CD4-positive, alpha-beta T cell treated with Interferon gamma for 1 hour (primary cell): ENCODE measurements at regions not wholly inside any gene's neighbourhood (a gene's known extent, or its start where the extent isn't known, plus 50 kb on each side); places are given as distances from the start of the nearest gene placed in this dataset.

Experiments
- DNase-seq: peaks from one replicate; pipeline ENCODE4 v3.0.0-alpha.2; 2020

DNA sequence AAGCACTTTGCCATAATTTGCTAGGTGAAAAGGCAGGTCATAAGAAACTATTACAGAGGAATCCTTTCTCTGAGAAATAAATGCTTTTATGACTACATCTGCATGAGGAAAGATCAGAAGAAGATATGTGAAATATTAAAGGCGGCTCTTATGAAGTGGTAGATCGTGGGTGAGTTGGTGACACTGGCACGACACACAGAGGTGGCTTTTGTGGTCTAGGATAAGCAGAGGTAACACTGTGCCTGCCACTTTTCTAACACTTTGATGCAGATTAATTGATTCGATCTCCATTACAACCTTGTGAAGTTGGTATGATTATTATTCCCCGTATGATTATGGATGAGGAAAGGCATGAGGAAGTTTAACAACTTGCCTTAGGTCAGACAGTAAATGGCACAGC, 60.0 kb upstream of the ELK3 start:
- DNase-seq = no peak

DNA sequence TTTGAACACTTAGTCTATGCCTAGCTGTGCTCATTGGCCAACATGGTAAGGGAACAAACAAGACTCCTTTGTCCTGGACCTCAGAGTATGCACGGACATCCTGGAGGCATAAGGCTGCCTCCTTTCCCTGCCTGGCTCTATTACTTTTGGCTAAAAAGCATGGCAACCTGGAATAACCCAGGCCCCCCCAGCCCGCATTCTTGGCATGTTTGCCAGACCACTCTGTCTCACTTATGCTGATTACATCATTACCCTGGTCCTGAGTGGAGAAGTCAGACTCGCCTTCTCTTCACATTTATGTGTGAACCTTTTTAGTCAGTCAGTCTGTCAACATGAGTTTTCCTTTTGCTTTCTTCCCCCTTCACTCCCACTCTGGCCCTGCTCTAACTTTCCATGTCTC, 58.0 kb upstream of the ELK3 start:
- no peak for DNase-seq

DNA sequence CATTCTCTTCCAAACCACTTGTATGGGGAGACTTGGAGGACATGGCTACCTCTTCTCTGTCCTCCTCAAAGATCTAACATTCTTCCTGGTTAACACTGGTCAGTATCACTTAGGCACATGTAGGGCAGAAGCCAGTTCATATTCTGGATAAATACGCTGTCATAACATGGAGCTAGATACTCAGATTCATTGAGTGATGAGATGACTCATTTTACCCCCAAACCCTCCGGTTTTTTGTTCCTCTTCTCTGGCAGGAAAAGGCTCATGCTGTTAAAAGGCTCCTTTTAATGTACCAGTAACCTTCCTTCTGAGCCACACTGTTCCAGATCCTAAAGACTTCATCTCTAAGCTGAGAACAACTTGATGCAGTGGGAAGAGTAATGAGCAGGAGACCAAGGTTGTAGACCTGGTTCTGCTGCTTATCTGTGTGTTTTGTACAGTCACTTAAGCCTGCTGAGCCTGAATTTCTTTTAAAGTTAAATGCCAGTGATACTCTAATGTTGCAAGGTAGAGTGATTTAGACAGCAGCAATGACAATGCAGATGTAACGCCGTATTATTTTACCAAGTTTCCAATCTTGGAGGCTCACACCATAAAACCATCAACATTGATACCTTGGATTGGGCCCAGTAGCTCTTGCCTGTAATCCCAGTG, 57.3 kb upstream of the ELK3 start:
- DNase-seq = no peak

DNA sequence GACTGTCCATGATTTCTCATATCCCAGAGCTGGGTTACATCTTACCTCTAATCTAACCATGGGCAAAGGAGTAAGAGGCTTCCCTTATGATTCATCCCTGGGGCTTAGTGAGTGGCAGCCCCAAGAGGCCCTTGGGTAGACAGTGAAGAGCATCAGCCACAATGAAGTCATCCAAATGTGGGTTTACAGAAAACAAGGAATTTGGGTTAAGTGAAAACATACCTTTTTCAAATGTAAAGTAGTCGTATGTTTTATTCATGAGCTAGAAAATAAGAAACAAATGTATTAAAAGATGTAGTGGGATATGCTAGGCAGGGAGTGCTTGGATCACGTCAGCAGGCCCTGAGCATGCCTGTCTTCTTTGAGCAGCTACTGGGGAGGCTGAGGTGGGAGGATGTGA, 54.0 kb upstream of the ELK3 start:
- no peak for DNase-seq

DNA sequence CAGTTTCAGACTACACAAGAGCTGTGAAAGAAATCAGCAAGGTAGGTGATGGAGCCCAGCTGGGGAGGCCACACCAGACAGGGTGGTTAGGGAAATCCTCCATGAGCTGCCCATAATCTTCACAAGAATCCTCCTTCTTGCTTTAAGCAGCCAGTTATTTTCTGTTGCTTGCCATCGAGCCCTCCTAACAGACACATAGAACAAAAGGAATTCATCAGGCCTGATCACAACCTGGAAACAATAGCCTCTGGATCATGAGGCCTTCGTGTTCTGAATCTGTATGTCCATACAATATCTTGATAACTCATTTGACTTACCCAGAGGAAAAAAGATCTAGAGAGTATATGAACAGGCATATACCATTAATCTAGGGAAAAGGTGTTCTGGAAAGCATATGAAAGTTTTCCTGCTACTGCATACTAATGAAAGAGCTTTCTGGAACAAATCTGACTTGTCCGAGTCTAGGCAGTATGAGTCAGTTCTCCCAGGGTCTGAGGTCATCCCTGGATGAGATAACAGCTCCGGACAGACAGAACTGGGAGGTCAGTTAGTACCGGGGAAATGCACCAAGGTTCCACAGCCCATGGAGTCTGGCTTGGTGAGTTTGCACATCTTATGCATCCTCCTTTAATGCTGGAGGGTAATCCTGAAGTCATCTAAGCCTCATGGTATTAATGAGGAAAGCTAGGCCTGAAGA, 52.8 kb upstream of the ELK3 start:
- no peak for DNase-seq

DNA sequence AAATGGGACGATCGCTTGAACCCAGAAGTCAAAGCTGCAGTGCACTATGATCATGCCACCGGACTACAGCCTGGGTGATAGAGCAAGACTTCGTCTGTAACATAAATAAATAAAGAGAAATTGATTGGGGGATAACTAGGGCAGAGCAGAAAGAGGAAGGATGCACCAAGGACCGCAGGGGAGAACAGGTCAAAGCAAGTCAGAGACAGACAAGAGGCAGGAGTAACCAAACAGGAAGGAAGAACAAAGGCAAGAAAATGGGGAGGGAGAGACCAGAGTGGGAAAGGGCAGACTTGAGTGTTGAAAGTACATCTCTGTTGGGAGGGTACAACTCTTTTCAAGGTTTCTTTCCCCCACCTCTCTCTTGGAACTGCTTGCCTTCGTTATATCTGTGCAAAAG, 50.8 kb upstream of the ELK3 start:
- peak; percentile 2 for DNase-seq

DNA sequence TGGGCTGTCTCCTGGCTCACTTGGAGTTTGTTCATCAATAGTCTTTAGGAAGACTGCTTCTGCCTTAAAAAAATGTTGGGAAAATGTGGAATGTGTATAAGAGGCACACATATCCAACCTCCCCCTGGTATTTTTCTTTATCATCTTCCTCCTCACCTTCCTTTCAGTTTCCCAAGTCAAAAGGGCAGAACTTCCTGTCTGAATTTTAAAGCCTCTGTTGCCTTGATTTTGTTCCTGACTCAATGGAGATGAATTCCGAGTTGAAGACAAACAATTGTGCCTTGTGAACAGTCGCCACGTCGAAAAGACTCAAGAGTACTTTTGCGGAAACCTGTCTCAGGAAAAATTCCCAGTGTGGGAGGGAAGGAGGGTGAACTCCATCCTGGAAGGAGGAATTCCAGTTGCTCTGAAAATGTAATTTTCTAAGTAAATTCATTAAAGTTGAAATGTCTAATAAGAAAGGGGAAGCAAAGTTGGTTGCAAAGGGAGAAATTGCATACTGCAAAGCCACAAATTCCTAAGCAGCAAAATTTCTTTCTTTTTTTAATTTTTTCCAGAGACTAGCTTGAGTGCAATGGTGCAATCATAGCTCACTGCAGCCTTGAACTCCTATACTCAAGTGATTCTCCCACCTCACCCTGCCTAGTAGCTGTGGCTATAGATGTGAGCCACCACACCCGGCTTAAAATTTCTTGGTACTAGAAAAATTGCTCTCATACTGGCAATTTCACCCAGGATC, 50.2 kb upstream of the ELK3 start:
- DNase-seq = no peak
